H4 (cell line): ENCODE measurements at regions not wholly inside any gene's neighbourhood (a gene's known extent, or its start where the extent isn't known, plus 50 kb on each side); places are given as distances from the start of the nearest gene placed in this dataset.
A peak's percentile ranks its signal among the peaks of the same experiment; 100 is the strongest.
"Not testable (repeated sequence)": the region's sequence is repeated elsewhere in the genome, so short reads cannot be mapped to it uniquely, and the experiment has no call there.

ENCODE experiments used
- DNase-seq: peaks from one replicate; pipeline ENCODE4 v3.0.0-alpha.2; 2015; ENCODE audit warnings: low spot score

DNA sequence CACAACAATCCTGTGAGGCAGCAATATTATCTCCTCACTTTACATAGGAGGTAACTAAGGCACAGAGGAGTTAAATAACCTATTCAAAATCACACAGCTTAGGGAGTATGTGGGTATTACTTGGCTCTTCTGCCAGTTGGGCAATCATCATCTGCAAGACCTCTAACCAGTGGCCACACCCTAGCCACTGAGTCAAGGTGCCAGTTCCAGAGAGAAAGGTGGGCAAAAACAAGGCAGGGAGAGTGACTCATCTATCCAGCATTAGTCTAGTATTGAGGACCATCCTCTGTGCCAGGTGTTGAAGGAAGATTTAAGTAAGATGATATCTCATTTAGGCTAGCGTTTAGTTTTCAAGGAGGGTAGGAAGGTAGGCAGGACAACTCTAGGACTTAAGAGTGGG, 113.9 kb upstream of the EOLA2 start:
- no peak for DNase-seq

DNA sequence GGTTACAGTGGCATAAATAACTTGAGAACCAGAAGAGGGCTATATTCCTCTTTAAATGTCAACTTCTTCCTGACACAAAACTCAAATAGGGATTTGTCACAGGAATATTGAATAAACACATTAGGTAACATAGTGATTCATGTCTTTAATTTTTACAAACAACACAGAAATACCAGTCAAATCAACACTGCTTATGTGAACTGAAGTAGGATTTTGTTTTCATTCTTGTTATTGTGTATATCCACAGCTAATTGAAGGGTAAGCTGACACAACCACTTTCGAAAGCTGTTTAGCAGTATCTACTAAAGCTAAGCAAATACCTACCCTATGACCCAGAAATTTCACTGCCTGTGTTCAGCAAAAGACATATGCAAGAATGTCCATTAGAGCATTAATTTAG, 120.4 kb upstream of the EOLA2 start:
- DNase-seq = no peak

DNA sequence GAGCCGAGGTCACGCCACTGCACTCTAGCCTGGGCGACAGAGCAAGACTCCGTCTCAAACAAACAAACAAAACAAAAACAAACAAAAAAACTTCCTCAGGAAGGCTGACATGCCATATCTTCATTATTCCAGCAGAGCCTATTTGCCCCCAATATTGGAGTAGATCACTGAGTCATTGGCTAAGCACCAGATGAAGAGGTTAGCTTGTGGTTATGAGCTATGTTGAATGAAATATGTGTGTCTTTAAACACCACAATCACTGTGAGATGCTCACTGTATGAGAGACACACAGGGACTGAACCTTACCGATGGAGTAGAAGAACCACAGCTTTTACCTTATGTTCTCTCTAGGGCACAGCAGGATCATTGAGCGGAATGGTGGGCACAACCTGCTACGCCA, 122.1 kb upstream of the EOLA2 start:
- DNase-seq = no peak

DNA sequence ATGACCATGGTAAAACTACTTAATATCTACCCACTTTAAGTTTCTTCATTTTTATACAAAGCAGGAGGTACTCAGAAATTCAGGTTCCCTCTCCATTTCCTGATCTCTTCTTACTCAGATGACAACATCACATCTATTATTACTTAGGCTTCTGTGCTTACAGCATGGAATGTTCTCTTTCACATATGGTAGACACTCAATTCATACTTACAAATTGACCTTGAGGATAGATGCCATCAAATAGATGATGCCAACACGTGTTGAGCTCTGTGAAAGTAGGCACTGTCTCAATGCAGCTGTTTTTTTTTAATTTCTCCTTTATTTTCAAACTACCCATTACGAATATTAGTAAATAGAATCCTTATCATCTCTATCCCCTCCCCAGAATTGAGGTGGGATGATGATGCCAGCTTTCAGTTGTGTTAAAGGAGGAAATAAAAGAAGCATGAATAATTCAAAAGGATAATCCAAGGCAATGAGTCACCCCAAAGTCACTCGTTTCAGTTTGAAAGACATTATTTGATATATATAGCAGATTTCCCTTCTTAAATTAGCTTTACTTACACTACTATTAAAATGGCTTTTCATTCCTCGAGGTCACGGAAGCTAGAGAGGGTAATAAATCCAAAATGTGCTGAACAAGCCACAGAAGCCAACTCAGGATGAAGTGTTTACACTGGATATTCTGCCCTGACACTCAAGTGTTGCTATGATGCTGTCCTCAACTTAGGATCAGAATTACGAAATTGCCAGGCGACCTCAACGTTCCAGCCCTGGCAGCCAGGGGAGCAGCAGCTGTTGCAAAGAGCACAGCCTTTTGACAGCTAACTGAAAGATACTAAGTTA, 124.2 kb upstream of the EOLA2 start:
- peak; percentile 74 for DNase-seq

DNA sequence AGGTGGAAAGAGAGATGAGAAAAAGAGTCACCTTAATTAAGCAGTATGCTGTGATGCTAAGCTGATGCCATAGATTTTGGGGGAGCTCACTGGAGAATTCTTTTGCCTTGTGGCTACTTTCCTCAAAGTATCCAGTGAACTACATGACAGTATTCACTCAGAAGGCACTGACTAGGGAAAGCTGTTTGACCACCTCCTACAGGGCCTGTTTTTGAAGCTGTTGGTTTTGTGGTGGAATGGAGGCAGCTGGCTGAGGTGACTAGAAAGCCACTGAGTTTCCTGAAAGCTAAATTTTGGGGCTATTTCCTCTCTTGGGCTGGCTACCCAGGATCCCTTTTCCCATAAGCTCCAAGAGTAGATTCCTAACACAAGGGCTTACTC, 124.8 kb upstream of the EOLA2 start:
- DNase-seq = no peak

DNA sequence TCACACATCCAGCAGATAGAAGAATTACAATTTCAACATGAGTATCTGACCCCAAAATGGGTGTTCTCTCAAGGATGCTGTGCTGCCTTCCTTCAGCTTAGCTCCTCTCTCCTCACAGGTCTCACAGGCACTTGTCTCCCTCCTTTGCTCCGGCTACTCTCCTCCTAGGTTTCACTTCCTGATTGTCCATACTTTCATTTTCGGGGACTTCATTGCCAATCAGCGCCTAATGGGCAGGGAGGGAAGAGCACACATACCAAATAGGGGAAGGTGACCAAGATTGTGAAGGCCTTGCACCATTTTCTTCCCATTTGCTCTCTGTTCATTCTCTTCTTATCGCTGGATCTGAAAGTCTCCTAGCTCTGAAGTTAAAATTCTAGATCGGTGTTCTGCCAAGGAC, 125.4 kb upstream of the EOLA2 start:
- no peak for DNase-seq

DNA sequence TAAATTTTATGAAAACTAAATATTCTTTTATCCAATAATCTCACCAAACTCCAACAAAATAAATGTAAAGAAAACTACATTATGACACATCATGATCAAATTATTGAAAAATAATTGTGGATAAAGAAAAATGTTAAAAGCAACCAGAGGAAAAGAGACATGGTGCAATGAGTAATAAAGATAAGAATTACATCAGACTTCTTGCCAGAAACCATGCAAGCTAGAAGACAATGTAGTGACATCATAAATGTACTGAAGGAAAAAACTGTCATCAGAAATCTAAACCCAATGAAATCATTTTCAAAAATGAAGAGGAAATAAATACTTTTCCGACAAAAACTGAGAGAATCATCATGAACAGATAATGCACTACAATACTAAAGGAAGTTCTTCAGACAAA, 135.9 kb upstream of the EOLA2 start:
- no peak for DNase-seq

DNA sequence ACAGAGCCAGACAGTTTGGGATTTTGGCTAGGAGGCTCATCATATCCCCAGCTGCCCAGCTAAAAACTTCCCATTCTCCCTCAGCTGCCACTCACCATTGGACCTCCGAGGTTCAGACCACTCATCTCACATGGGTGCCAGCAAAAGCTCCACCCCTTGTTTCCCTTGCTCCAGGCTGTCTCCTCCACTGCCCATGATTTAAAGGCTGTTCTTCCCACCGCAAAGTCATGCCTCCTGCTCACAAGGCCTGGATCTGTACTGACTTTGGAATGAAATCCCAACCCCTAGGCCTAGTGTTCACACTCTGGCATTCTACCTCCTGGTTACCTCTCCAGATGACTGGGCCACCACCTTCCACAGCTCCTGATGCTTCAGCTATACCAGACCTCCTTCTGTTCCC, 142.2 kb upstream of the EOLA2 start:
- no peak for DNase-seq

DNA sequence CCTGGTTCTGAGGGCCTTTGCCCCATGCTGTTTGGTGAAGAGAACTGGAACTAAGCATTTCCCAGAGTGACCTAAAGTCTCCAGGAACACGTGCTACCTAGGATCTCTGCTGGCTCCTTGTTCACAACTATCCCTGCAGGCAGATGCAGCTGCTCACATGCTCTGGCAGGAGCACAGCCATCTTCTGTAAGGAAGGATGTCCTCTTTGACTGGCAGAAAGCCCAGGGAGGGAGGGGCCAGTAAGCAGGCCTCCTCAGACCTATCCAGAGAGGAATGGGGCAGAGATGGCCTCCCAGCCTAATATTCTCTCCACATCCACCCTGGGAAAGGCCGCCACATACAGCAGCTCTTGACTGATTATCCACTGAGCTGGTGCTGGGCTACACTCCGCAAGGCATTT, 142.8 kb upstream of the EOLA2 start:
- DNase-seq = no peak

DNA sequence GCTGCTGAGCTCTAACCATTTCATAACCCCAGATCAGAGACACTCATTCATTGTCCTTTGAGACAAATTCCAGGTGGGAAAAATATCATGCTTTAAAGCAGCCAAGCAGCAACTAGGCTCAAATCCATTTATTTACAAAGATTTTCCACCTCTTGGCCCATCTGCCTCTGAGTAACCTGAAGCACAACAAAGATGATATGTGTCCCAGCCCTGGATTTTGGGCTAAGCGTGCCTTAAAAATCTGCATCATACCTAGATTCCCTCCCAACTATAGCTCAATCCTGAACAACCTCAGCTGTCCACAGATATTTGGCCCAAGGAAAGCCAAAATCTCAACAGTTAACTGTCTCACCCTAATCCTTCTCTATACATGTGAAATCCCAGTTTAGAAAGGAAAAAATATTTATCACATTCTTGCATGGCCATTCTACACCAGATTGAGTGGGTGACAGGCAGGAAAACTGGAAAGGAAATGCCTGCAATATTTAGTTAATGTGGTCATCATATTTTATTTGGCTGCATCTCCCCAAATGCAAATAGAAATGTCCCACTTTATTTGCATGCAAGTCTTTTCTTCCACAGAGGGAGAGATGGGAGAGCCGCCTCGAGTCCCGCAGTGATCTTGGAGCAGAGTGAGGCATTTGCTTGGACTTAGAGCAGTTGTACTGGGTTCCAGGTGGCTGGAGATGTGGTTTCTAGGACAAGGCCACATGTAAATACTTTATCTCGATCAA, 146.4 kb upstream of the EOLA2 start:
- DNase-seq = peak; percentile 11

DNA sequence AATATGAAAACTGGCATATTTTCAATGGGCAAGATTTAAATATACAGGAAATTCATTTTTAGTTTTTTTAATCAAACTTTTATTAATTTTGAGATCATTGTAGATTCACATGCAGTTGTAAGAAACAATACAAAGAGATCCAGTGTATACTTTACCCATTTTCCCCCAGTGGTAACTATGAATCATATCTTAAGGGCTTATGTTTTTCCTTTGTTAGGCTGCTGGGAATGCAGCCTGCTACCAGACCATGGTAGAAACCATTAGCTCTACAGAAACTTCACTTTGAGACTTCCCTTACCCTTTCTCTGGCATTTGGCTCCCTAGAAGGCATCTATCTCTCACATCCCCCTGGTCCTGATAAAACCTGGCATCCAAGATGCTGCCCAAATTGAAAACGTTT, 147.6 kb upstream of the EOLA2 start:
- no peak for DNase-seq

DNA sequence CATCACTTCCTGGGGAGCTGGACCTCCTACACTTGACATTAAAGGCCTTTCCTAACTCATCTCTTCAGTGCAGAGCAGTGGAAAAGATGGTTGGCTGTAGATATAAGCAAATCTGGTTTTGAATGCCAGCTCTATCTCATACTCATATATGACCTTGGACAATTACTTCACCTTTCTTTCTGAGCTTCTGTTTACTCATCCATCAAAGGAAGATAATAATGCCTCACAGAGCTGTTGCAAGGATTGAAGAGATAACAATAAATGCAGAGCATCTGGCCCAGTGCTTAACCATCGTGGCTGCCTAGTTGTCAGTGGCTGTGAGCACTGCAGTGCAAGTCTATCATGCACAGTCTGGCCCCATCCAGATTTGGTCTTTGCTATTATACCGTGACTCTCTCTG, 148.1 kb upstream of the EOLA2 start:
- no peak for DNase-seq

DNA sequence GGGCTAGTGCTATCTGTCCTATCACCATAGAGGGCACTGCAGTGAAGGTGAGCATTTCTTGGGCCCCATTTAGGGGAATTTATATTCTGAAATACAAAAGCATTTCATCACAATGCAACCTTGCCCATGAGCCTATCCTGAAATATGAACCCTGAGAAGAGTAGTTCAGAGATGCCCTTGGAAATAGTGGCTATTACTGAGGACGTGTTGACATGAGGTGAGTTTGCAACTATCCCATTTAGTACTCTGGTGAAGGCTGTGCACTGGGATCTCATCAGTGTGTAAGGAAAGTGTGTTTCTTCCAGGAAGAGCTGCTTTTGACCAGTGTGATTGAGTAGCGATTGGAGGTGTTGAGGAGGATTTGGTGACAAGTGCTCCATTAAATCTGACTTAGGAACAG, 149.3 kb upstream of the EOLA2 start:
- DNase-seq = no peak

DNA sequence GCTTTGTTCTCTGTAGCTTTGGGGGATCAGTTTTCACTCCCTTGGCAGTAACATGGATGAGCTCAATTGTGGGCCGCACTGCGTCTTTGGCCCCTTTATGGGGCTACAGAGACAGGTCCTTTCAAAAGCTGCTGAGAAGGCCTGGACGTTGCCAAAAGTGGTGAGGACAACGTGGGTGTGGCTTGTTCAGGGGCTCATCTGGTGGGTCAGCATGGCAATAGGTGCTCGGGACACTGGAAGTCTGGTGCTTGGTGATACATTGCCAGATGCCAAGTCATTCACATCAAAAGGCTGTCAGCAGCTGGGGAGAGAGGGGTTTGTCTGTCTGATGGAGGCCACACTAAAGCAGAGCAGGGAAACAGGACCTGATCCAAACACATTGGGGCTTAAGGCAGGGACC, 149.8 kb upstream of the EOLA2 start:
- no peak for DNase-seq

DNA sequence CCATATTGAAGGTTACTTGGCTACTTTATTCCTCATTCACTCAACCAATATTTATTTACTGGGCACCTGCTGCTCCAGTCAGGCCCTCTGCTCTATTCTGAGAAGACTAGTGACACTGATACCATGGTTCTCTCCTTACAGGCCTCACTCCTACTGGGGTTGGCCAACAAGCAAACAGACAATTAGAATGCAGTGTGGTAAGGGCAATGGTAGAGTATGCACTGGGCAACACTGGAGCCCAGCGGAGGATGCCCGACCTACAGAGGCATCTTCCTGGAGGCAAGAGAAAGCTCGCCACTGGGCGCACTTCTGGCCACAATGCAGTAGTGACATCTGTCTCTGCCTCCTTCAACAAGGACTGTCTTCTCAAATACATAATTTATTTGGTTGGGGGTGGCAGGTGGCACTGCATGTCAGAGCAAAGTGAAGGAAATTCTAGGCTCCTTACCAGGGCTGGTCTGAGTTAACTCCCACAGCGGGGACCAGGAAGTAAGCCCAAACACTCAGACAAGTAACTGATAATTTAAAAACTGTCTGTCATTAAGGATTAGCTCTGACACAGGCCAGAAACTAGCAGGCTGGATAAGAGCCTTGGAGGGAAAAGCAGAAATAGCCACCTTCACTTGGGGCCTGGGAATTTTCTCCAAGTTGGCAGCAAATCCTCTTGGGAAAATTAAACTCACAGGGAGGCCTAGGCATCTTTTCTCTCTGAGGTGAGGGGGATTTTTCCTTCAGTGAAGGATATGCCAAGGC, 150.7 kb upstream of the EOLA2 start:
- DNase-seq = no peak

DNA sequence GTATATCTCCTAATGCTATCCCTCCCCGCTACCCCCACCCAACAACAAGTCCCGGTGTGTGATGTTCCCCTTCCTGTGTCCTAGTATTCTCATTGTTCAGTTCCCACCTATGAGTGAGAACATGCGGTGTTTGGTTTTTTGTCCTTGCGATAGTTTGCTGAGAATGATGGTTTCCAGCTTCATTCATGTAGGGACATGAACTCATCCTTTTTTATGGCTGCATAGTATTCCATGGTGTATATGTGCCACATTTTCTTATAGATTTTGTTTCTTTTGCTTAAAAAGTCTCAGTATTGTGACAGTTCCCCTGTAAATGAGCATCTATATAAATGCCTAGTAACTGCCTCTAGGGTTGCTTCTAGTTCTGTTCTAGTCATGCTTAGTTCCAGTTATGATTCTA, 153.0 kb upstream of the EOLA2 start:
- not testable (repeated sequence) for DNase-seq

DNA sequence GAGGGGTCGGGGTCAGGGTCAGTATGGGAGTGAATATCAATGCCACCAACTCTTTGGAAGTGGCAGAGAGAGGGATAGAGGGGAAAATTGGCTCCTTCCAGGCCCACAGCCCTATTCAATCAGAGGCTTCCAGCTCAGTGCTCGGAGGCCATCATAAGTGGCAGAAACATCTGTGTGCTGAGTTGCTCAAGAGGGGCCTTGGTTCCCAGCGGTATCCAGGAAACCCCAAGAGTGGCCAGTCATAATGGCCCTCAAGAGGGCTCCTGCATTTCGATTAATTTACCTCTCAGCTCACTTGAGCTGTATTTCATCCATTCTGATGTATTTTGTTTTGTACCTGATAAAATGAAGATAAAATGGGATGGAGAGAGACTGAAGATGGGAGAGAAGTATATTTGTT, 154.3 kb upstream of the EOLA2 start:
- no peak for DNase-seq

DNA sequence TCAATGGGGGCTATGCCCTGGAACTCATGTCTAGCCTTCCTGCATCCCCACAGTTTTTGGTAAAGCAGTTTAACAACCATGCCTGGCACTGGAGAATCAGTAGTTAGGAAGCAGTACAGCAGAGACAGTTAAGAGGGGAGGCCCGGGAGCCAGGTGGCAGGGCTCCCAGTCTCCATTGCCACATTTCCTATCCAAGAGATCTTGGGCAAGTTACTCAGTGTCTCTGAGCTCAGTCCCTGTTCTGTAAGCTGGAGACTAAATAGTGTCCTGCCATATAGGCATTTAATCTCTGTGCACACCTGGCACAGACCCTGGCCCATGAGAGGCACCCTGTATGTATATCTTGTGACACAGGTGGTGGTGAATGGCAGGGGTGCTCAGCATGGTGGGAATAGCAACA, 156.1 kb upstream of the EOLA2 start:
- no peak for DNase-seq

DNA sequence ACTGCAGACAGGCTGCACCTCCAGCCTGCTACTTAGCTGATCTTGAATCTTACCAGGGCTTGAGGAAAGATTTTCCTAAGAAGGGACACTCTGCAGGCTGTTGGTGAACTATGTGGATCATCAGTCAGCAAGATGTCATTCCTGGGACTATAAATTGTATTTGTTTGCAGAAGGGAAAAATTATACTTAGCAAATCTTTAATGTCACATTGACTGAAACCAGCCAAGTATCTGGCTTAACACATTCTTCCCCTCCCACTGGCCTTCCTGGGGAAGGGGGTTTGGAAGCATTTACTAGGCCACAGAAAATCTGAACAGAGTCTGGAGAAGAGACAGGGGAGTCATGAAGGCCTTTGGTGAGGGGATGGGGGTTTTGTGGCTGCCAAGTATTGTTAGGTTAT, 156.7 kb upstream of the EOLA2 start:
- no peak for DNase-seq

DNA sequence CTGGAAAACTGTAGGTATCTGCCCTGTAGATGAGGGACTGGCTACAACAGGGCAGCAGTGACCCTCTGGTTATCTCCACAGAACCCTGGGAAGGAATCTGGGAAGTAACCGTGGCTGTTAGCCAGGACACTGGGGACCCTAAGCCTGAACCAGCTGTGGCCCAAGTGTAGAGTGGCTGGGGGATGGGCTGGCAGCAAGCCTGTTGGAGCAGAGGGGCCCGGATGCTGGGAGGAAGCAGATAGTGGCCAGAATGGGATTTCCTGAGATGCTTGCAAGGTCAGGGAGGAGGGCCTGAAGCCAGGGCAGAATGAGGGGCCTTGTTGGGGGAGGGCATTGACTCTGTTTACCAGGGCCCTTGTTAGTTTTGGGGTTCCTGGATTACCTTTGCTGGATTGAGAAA, 161.0 kb upstream of the EOLA2 start:
- DNase-seq = no peak

DNA sequence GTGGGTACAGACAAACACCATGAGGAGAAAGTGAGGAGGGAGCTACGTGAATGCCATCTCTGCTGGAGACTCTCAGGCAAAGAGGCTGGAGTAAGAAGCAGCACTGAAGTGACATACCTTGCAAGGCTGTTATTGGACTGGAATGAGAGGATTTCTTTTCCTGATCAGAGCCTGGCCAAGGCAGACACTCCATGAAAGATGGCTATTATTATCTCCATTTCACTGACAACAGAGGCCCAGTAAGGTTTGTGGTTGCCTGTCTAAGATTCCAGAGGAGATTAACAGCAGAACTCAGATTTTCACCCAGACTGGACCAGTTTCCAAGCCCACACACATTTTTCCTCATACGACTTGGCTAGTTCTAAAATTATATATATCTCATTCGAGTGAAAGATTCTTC, 162.0 kb upstream of the EOLA2 start:
- no peak for DNase-seq

DNA sequence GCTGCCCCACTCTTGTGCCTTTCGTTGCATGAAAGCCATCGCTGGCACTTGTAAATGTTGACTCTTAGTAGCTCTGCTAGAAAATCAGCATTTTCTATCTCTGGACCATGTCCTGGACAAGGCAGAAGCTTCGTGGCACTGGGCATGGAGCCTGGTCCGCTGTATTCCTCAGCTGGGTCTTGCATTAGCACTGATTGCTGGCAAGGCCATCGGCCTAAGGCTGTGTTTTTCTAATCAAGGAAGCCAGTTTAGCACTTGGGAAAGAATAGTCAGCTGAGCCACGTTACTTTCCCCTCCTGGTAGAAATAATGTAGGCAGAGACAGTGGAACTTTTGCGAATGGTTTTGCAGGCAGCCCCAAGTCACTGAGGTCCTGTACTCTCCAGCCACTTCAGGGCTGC, 180.2 kb upstream of the EOLA2 start:
- no peak for DNase-seq

DNA sequence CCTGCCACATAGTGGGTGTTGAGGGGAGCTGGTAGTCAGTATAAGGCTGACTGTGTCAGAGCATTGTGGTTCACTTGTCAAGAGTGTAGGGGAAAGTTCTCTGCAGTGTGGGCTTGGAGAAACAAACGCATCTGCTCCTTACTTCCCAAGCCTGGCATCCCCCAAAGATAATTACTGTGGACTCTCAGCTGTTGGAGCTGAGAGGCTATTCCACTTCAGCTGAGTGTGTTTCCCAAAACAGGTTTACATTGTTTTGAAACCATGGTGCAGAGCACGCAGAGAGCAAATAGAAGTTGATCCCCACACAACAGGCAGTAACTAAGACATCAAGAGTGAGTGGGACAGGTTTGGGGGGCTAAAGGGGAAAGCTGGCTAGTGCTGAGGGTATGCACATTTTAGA, 181.0 kb upstream of the EOLA2 start:
- no peak for DNase-seq
